PC-3 (cell line): ENCODE measurements at regions not wholly inside any gene's neighbourhood (a gene's known extent, or its start where the extent isn't known, plus 50 kb on each side); places are given as distances from the start of the nearest gene placed in this dataset.

Experiments used
- EZH2phosphoT487 ChIP-seq: fragments of 300-600 bp; sonication (generic); IDR thresholded peaks from 2 replicates; pipeline ENCODE4 v1.6.1; 2018; ENCODE audit warnings: mild to moderate bottlenecking, antibody characterized with exemption, low read length, borderline replicate concordance
- TF ChIP-seq, protein P1 (sequence below): fragments of 300-600 bp; sonication (generic); conservative IDR thresholded peaks from 2 replicates; pipeline ENCODE4 v1.5.1; 2017; ENCODE audit warnings: antibody characterized with exemption, low read depth, mild to moderate bottlenecking, low read length

DNA sequence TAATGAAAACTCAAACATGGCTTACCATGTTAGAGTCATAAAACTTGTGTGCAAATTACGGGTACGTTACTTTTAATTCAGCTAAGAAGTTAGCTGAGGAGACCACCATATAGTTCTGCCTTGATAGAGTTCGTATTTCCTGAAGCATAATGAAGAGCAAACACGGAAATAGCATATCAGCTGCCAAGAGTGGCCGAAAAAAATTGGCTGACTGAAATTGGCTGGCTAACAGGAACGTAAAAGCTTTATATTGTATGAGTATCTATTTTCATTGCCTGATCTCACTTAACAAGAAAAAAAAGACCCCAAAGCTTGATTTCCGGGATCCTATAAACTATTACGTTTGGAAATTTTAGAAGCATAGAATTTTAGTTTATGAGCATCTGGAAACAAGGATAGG lies 1222.9 kb downstream of the ZPLD1 start:
- TF ChIP-seq, protein P1, sequence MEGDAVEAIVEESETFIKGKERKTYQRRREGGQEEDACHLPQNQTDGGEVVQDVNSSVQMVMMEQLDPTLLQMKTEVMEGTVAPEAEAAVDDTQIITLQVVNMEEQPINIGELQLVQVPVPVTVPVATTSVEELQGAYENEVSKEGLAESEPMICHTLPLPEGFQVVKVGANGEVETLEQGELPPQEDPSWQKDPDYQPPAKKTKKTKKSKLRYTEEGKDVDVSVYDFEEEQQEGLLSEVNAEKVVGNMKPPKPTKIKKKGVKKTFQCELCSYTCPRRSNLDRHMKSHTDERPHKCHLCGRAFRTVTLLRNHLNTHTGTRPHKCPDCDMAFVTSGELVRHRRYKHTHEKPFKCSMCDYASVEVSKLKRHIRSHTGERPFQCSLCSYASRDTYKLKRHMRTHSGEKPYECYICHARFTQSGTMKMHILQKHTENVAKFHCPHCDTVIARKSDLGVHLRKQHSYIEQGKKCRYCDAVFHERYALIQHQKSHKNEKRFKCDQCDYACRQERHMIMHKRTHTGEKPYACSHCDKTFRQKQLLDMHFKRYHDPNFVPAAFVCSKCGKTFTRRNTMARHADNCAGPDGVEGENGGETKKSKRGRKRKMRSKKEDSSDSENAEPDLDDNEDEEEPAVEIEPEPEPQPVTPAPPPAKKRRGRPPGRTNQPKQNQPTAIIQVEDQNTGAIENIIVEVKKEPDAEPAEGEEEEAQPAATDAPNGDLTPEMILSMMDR, result no peak
- no peak for TF ChIP-seq EZH2phosphoT487
